ENCODE measurements at regions not wholly inside any gene's neighbourhood (a gene's known extent, or its start where the extent isn't known, plus 50 kb on each side); places are given as distances from the start of the nearest gene placed in this dataset.
"Not testable (repeated sequence)": the region's sequence is repeated elsewhere in the genome, so short reads cannot be mapped to it uniquely, and the experiment has no call there.

GRCh38 chr3:22759636-22760310 is 443.4 kb upstream of the UBE2E2 start:
- DNase-seq (ENCODE audit: low read depth): no peak

GRCh38 chr3:22765679-22766078 is 437.4 kb upstream of the UBE2E2 start:
- no peak for DNase-seq (ENCODE audit: low read depth)

GRCh38 chr3:22777834-22778233 is 425.3 kb upstream of the UBE2E2 start:
- DNase-seq (ENCODE audit: low read depth): no peak

- no peak for DNase-seq (ENCODE audit: low read depth)
Observed at GRCh38 chr3:22779737-22780136, 423.4 kb upstream of the UBE2E2 start.

GRCh38 chr3:22792533-22792932 is 410.6 kb upstream of the UBE2E2 start:
- DNase-seq (ENCODE audit: low read depth): no peak

GRCh38 chr3:22795917-22796316 is 407.2 kb upstream of the UBE2E2 start:
- DNase-seq (ENCODE audit: low read depth): no peak

- DNase-seq (ENCODE audit: low read depth): no peak
Observed at GRCh38 chr3:22798461-22798860, 404.7 kb upstream of the UBE2E2 start.

GRCh38 chr3:22819209-22819608 is 383.9 kb upstream of the UBE2E2 start:
- DNase-seq (ENCODE audit: low read depth): no peak

GRCh38 chr3:22835041-22835440 is 368.1 kb upstream of the UBE2E2 start:
- no peak for DNase-seq (ENCODE audit: low read depth)

- DNase-seq (ENCODE audit: low read depth): no peak
Observed at GRCh38 chr3:22836131-22836530, 367.0 kb upstream of the UBE2E2 start.

GRCh38 chr3:22843854-22844253 is 359.3 kb upstream of the UBE2E2 start:
- no peak for DNase-seq (ENCODE audit: low read depth)

- no peak for DNase-seq (ENCODE audit: low read depth)
Observed at GRCh38 chr3:22846566-22846965, 356.6 kb upstream of the UBE2E2 start.

GRCh38 chr3:22849583-22849982 is 353.5 kb upstream of the UBE2E2 start:
- not testable (repeated sequence) for DNase-seq (ENCODE audit: low read depth)

GRCh38 chr3:22856811-22857210 is 346.3 kb upstream of the UBE2E2 start:
- no peak for DNase-seq (ENCODE audit: low read depth)

- DNase-seq (ENCODE audit: low read depth): no peak
Observed at GRCh38 chr3:22858486-22858885, 344.6 kb upstream of the UBE2E2 start.

GRCh38 chr3:22859618-22860017 is 343.5 kb upstream of the UBE2E2 start:
- DNase-seq (ENCODE audit: low read depth): no peak

GRCh38 chr3:22861426-22861825 is 341.7 kb upstream of the UBE2E2 start:
- no peak for DNase-seq (ENCODE audit: low read depth)

GRCh38 chr3:22862111-22862510 is 341.0 kb upstream of the UBE2E2 start:
- no peak for DNase-seq (ENCODE audit: low read depth)

- DNase-seq (ENCODE audit: low read depth): not testable (repeated sequence)
Observed at GRCh38 chr3:22882834-22883233, 320.3 kb upstream of the UBE2E2 start.

GRCh38 chr3:22885039-22885438 is 318.1 kb upstream of the UBE2E2 start:
- DNase-seq (ENCODE audit: low read depth): no peak

- no peak for DNase-seq (ENCODE audit: low read depth)
Observed at GRCh38 chr3:22885574-22886341, 317.4 kb upstream of the UBE2E2 start.

- DNase-seq (ENCODE audit: low read depth): no peak
Observed at GRCh38 chr3:22886439-22887068, 316.6 kb upstream of the UBE2E2 start.

- DNase-seq (ENCODE audit: low read depth): peak; percentile 12
Observed at GRCh38 chr3:22887664-22888291, 315.3 kb upstream of the UBE2E2 start.

Data from amniotic epithelial cell (primary cell).